Sigmoid colon (tissue), 6 donors: ENCODE measurements at regions not wholly inside any gene's neighbourhood (a gene's known extent, or its start where the extent isn't known, plus 50 kb on each side); places are given as distances from the start of the nearest gene placed in this dataset.

Source experiments
- DNase-seq: peaks from one replicate; pipeline ENCODE4 v3.0.0-alpha.2; 2019
- H3K27ac ChIP-seq, 4 donors: fragments of 200-600 bp; sonication (generic); one replicate each; pipeline ENCODE4 v1.5.1; 2016 to 2019; ENCODE audit warnings: mild to moderate bottlenecking in 1 of 4
- H3K27me3 ChIP-seq, 3 donors: fragments of 200-600 bp; sonication (generic); one replicate each; pipeline ENCODE4 v1.5.1; 2019; ENCODE audit warnings: mild to moderate bottlenecking in 1 of 3
- H3K36me3 ChIP-seq, 4 donors: fragments of 200-600 bp; sonication (generic); one replicate each; pipeline ENCODE4 v1.5.1; 2016 to 2019
- H3K4me1 ChIP-seq, 4 donors: fragments of 200-600 bp; sonication (generic); one replicate each; pipeline ENCODE4 v1.5.1; 2017 to 2019
- H3K4me3 ChIP-seq, 4 donors: fragments of 200-600 bp; sonication (generic); one replicate each; pipeline ENCODE4 v1.5.1; 2017 to 2019; ENCODE audit warnings: mild to moderate bottlenecking in 2 of 4, moderate library complexity in 1 of 4
- H3K9me3 ChIP-seq, 4 donors: fragments of 200-600 bp in 3 of 4; sonication (generic) in 3 of 4; one replicate each; pipeline versions ENCODE4 v1.5.1 to v1.6.1; 2013 to 2019
- EP300 ChIP-seq, 4 donors: sonication (generic); formaldehyde crosslinking; IDR thresholded peaks; one replicate each; pipeline ENCODE4 v1.6.1; 2017; ENCODE audit warnings: antibody characterized with exemption in 4 of 4
- POLR2A ChIP-seq, 2 donors: fragments of 450-650 bp; IDR thresholded peaks; one replicate each; pipeline ENCODE4 v1.6.1; 2016; ENCODE audit warnings: antibody characterized with exemption in 2 of 2, mild to moderate bottlenecking in 2 of 2, moderate library complexity in 2 of 2
- POLR2AphosphoS5 ChIP-seq, 4 donors: sonication (generic); formaldehyde crosslinking; IDR thresholded peaks; one replicate each; pipeline ENCODE4 v1.6.1; 2017; ENCODE audit warnings: antibody characterized with exemption in 4 of 4
- WGBS, 2 donors: extraction: QIAGEN DNeasy Blood & Tissue Kit; methylation state at CpG; one replicate each; pipeline ENCODE4 v1.1.7; 2013; 5-methylcytosine and 5-hydroxymethylcytosine counted together
- intact Hi-C: fragments of 100-400 bp; cut with DNase I; formaldehyde crosslinking; loops from one replicate; pipeline ENCODE4 v1.15.1; 2023
- TF ChIP-seq, protein P1 (sequence below), 4 experiments: fragments of 450-650 bp in 3 of 4; fragments of 200-600 bp in 1 of 4; IDR thresholded peaks; one replicate each; pipeline ENCODE4 v1.5.1; 2016 to 2019; ENCODE audit warnings: antibody characterized with exemption in 4 of 4, mild to moderate bottlenecking in 3 of 4, moderate library complexity in 2 of 4
- donor health status: healthy with polysubstance abuse.
- donor health status: healthy.

DNA sequence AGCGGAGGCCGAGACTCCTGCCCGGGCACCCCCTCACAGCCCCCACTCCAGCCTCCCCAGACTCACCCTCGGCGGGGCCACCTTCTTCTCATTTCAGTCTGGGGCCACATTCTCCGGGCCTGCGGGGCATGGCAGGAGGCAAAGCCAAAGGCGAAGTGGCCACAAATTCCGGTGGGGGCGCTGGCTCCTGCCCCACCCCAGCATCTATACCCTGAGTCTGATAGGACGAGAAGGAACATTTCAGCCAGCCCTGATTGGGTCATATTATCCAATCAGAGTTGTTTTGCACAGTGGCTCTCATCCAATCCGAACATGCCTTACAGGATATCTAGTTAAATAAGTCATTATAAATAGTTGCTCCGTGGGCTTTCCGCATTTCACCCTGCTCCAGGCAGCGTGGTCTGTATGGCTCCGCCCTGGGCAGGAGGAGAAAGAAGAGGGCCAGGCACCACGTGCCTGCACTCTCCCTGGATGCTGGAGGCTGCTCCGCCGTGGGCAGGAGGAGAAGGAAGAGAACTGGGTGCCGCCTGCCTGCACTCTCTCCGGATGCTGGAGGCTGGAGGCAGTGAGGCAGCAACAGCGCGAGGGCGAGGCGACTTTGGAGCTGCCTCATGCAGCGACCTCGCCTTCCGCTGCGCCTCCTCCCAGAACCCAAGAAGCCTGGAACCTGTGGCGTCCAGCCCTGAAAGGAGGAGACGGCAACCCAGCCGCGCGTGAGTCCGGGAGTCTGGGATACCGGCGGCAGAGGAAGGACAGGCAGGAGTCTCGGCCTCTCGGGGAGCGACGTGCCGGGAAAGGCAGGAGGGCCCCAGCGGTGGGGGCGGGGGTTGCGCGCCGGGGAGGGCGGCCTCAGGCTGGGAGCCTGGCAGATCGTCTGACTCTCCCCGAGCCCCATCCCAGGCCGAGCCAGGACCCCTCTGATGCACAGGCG, 162.9 kb downstream of the ZNF33B start:
- intact Hi-C loops: no loop called here
- Histone ChIP-seq H3K27me3 (peaks cover 4 to 13% (median 5%) of the 10 kb centered on the region in 3 donors), H3K4me1 (peaks cover 0 to 9% (median 0%) of the 10 kb centered on the region in 4 donors), H3K27ac (no peak overlapping the region), H3K9me3 (no peaks in the 10 kb centered on the region), H3K4me3 (peak overlapping the region; percentile 5 to 36 (median 24)), H3K36me3 (no peaks in the 10 kb centered on the region)
- no peak for DNase-seq
- WGBS, 2 donors: 30 to 46% methylated on average over 52 of the region's 52 CpGs
- TF ChIP-seq EP300 (IDR thresholded peaks at IDR 0.05) (no peak), POLR2A (IDR thresholded peaks at IDR 0.05) (no peak), POLR2AphosphoS5 (IDR thresholded peaks at IDR 0.05) (no peak)
- TF ChIP-seq, protein P1, sequence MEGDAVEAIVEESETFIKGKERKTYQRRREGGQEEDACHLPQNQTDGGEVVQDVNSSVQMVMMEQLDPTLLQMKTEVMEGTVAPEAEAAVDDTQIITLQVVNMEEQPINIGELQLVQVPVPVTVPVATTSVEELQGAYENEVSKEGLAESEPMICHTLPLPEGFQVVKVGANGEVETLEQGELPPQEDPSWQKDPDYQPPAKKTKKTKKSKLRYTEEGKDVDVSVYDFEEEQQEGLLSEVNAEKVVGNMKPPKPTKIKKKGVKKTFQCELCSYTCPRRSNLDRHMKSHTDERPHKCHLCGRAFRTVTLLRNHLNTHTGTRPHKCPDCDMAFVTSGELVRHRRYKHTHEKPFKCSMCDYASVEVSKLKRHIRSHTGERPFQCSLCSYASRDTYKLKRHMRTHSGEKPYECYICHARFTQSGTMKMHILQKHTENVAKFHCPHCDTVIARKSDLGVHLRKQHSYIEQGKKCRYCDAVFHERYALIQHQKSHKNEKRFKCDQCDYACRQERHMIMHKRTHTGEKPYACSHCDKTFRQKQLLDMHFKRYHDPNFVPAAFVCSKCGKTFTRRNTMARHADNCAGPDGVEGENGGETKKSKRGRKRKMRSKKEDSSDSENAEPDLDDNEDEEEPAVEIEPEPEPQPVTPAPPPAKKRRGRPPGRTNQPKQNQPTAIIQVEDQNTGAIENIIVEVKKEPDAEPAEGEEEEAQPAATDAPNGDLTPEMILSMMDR (IDR thresholded peaks at IDR 0.05): no peak

DNA sequence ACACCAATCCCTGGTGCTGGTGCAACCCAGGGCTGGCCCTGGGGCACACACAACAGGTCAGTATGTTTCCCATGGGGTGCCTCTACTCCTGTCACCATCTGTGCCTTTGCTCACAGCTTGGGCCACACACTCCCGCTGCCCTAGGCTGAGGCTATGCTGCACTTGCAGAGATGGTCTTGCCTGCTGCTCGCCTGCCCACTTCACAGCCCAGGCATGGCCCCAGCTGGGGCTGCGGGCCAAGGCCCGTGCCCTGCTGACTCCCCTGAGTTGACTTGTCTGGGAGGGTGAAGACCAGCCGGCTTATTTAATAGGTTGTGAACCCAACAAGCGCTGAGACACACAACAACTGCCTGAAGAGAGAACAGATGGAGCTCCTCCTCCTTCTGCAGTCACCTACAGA, 184.1 kb downstream of the ZNF33B start:
- Histone ChIP-seq H3K36me3 (no peaks in the 10 kb centered on the region), H3K4me3 (no peak overlapping the region), H3K9me3 (peaks cover 0 to 2% (median 0%) of the 10 kb centered on the region in 4 donors), H3K27me3 (no peaks in the 10 kb centered on the region), H3K4me1 (no peaks in the 10 kb centered on the region), H3K27ac (no peak overlapping the region)
- DNase-seq: no peak
- TF ChIP-seq POLR2A (IDR thresholded peaks at IDR 0.05) (no peak), POLR2AphosphoS5 (IDR thresholded peaks at IDR 0.05) (no peak), EP300 (IDR thresholded peaks at IDR 0.05) (no peak)
- TF ChIP-seq, protein P1 (IDR thresholded peaks at IDR 0.05): no peak
- intact Hi-C loops: no loop called here
- 67 to 82% methylated on average over 6 of the region's 6 CpGs for WGBS, 2 donors

DNA sequence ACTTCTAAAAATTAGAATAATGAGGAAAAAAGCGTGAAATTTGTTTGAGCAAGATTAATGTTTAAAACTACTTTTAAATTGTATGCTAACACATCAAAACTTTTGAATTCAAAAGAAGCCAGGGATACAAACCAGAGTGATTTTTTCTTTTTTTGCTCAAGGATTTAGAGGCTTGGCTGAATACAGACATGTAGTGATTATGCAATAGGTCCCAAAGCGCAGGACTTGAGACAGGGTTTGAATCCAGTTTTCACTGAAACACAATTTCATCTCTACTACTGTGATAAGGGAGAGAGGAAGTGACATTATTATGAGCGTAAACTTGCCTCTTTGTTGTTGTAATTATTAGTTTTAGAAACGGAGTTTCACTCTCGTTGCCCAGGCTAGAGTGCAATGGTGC, 207.3 kb downstream of the ZNF33B start:
- no peak overlapping the region for H3K4me3 ChIP-seq
- no peaks in the 10 kb centered on the region for H3K4me1 ChIP-seq
- H3K9me3 ChIP-seq: no peaks in the 10 kb centered on the region
- 78 to 85% methylated on average over 5 of the region's 5 CpGs for WGBS, 2 donors
- H3K36me3 ChIP-seq: no peaks in the 10 kb centered on the region
- no peak for DNase-seq
- TF ChIP-seq EP300 (IDR thresholded peaks at IDR 0.05) (no peak), POLR2AphosphoS5 (IDR thresholded peaks at IDR 0.05) (no peak), POLR2A (IDR thresholded peaks at IDR 0.05) (no peak)
- TF ChIP-seq, protein P1 (IDR thresholded peaks at IDR 0.05): no peak
- H3K27me3 ChIP-seq: peaks cover 0 to 3% (median 0%) of the 10 kb centered on the region in 3 donors
- no peak overlapping the region for H3K27ac ChIP-seq
- intact Hi-C loops: no loop called here

DNA sequence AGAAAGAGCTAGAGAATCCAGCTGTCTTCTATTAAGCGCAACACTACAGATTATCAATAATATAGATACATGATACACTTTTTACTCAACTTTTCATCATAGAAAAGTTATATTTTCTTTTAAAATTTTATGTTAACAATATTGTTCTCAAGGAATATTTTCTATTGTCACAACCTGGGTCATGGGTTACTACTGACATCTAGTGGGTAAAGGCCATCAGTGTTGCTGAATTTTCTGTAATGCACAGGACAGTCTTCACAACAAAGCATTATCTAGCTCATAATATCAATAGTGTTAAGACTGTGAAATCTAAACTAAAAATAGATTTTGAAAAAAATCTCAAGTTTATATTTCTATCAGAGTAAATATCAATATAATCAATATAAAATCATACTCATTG, 209.8 kb downstream of the ZNF33B start:
- WGBS, 2 donors: 89 to 92% methylated on average over 1 of the region's 1 CpG

More for the DNA sequence above, 209.8 kb downstream of the ZNF33B start:
- H3K4me3 ChIP-seq: no peak overlapping the region
- no peaks in the 10 kb centered on the region for H3K27me3 ChIP-seq
- H3K27ac ChIP-seq: no peak overlapping the region
- H3K36me3 ChIP-seq: no peaks in the 10 kb centered on the region
- H3K9me3 ChIP-seq: no peaks in the 10 kb centered on the region
- TF ChIP-seq, protein P1 (IDR thresholded peaks at IDR 0.05): peak in 1 of 4 experiments; percentile 11
- no peak for TF ChIP-seq POLR2AphosphoS5 (IDR thresholded peaks at IDR 0.05)
- no peaks in the 10 kb centered on the region for H3K4me1 ChIP-seq
- no peak for DNase-seq
- intact Hi-C loops: no loop called here
